HG02938 (cell line): ENCODE measurements at regions not wholly inside any gene's neighbourhood (a gene's known extent, or its start where the extent isn't known, plus 50 kb on each side); places are given as distances from the start of the nearest gene placed in this dataset.
"Not testable (repeated sequence)": the region's sequence is repeated elsewhere in the genome, so short reads cannot be mapped to it uniquely, and the experiment has no call there.

Source experiments
- ATAC-seq: cut with Tn5 transposase; IDR thresholded peaks from one replicate; pipeline ENCODE4 v1.9.1; 2021; ENCODE audit warnings: mild to moderate bottlenecking, moderate library complexity; ENCODE audit not compliant: unreplicated experiment

DNA sequence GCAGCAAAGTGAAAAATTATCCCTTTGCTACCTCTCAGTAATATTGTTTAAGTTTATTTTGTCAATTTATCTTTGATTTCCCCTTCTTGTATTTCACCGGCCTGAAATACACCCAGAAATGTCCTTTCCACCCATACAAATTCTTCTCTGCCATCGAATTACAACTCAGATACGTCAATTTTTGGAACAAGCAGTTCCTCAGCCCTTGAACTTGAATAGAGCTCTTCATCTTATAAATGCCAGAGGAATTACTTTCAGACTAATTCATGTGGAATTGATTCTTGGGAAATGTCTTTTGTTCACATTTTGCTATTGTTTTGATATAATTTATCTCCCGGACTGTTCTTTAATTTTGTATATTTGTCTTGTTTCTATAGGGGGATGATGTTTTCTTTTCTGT, 1359.3 kb upstream of the MIR17HG start:
- ATAC-seq = no peak

DNA sequence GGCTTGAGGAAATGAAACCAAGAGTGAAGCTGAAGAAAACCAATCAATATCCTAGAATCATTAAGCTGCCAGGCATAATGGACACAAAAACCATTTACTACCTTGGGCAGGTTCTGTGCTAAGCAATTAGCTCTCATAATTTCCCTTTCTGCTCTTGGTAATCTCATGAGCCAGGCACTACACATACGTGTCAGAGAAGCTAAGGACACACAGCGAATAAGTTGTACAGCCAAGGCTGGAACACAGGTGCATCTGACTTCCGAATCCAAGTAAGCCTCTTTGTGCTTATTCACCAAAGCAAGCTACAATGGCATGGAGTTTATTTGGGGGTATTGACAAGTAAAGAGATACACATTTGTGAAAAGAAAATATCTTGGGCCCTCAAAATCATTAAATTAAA, 1343.9 kb upstream of the MIR17HG start:
- ATAC-seq = no peak

DNA sequence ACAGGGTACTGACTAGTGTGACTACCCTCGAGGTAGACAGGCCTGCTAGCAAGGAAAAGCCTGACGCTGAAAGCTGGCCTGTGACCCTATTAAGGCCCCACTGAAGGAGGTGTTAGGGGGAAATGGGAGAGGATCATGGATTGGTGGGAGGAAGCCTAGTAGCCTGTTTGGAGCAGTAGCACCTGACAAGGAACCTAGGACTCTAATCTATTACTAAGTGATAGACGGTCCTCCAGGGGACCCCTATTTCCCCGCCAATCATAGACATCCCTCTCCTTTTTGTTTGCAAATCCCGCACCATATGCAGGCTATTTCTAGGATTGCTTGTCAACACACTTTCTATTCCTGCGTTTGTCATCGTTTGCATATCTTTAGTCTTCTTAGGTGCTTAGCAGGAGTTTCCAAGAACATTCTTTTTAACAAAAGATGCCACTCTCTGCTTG, 1338.8 kb upstream of the MIR17HG start:
- ATAC-seq = no peak

DNA sequence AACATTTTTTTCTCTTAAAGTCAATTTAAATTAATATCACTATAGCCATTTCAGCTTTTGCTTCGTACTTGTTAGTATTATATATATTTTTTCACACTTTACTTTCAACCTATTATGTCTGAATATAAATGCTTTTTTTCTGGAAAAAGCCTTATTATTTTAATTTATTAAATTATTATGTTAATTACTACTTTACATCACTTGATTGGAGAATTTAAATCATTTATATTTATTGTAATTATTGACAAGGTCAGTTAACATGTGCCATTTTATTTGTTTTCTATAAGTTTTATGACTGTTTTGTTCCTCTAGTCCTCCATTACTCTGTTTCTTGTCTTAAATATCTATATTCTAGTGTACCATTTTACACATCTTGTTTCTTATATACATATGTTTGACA, 1333.4 kb upstream of the MIR17HG start:
- ATAC-seq = no peak

DNA sequence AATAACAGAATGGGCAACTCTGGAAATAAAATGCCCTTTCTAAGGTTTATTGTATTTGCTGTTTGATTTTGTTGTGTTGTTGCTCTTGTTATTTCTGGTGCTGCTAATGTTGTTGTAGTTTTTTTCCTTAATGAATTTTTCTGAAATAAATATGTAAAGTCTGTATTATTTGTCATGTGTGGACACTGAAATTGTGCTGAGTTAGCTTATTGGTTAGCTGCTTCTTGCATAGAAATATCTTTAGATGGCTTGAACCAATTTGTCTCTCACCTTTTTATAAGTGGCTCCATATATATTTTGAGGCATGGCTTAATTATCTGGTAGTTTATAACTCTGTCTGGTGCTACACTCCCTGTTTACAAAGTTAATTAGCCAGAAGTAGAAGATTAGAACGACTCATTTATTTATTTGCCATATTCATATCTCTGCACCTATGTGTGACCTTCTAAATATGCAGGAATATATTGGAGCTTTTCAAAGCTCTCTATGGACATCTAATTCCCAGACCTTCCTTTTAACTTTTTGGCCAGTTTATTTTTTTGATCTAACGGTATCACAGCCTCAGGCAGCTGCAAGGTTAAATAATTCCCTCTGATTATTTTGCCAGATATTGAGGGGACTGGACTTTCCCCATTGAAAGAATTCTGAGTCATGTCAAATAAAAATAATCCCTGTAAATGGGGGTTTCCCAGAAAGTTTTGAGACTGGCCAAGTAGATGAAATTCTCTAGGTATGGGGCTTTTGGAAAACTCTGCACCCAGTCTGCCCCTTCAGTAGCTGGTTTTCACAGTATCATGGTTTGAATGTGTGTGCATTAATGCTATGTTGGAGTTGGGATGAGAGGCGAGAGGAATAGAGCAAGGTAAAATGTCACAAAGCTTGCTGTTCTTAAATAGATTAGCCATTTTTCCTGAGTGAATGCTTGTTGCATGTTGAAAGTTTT, 1331.7 kb upstream of the MIR17HG start:
- ATAC-seq = no peak

DNA sequence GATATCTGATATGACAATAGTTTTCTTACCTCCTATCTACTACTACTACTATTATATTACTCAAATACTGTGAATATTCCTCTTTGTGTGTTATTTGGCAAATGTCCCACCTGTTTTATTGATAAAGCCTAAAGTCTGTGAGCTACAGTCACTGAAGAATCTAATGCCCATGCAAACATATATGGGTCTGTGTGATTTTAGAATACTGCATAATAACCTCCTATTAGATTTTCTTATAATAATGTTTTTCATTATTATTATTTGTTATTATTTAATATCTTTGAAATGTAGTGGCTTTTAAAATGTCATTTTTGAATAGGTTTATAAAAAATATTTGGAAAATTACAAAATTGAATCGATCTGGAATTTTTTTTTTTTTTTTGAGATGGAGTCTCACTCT, 1330.8 kb upstream of the MIR17HG start:
- ATAC-seq = no peak

DNA sequence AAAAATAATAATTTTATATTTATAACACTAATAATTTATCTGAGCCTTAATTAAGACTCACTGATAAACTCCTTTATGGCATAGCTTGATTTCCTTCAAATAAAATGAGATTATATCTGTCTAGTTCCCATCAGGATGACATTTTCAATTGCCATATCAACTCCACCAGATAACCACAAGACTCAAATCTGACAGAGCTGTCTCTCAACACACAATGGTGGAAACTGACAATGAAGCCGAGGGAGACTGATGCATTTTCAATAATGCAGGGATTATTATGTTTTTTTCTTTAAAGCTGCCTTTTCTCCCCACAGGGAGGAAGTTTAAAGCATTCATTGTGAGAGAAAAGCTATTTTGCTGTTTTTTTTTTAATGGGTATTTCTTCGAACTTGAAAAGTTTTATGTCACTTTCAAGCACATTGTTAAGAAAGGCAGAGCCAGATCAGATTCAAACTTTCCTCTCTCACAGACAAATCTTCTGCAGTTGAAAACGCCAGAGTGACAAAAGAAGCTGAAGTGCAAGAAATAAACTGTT, 1326.9 kb upstream of the MIR17HG start:
- no peak for ATAC-seq

DNA sequence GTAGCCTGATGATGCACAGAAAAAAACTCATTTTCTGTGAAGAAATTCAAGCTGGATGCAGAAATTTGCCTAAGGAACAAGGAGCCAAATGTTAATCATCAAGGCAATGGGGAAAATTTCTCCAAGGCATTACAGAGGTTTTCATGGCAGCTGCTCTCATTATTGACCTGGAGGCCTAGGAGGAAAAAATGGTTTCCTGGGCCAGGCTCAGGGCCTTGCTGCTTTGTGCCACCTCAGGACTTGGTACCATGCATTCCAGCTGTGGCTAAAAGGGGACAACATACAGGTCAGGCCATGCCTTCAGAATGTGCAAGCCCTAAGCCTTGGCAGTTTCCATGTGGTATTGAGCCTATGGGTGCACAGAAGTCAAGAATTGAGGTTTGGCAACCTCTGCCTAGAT, 1320.1 kb upstream of the MIR17HG start:
- no peak for ATAC-seq

DNA sequence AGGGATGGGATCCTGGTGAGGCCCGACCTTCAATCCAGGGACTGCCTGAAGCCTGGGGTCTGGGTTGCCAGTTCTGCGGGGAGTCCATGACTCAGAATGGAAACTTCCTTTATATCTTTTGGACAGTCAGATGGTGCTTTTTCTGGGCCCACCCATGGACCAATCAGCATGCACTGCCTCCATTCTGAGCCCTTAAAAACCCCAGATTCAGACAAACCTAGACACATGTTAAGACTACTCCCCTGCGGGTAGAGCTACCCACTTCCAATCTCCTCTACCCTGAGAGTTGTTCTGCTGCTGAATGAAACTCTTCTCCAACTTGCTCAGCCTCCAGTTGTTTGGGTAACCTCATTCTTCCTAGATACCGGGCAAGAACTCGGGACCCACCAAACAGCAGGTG, 1315.2 kb upstream of the MIR17HG start:
- no peak for ATAC-seq

DNA sequence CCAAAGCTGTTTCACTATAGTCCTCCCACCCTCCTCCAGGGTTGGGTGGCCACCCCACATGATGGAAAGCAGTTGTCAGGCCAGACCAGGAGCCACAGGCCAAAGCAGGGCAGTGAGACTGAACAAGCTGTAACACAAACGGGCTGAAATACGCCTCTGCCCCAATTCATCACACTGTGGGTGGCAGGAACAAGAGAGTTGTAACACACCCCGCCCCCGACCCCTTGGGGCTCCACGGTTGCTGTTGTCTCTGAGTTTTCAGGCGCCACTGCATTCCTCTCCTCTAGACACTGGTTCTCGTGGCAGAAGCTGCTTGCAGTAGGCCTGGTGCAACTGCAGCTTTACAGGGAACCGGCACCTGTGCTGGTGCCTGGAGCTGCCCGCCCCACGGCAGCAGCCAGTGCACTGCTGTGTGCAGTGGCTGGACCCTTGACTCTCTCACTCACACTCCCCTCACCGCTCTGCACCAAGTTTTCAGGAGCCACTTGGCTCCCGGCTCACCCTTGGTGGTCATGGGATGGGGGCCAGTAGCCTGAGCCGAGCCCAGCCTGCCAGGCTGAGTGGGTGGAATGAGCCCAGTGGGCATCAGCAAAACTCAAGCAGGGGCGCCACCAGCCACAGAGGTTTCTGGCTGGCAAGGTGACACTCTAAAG, 1314.5 kb upstream of the MIR17HG start:
- ATAC-seq = no peak

DNA sequence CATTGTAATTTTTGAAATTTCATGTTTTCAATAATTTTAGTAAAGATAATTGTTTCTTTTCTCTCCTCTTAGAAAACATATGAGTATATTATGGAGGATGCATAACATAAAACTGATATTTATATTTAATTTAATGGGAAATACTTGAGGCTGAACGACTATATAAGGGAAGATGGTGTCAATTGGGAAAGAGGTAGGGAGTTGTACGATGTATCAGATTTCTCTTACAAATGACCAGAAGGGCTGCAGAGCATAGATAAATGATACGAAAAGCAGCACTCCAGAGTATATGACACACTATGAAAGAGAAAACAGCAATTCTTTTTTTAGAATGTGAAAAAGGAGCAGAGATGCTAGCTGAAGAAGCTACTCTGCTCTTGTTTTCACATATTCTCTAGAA, 1308.0 kb upstream of the MIR17HG start:
- no peak for ATAC-seq

DNA sequence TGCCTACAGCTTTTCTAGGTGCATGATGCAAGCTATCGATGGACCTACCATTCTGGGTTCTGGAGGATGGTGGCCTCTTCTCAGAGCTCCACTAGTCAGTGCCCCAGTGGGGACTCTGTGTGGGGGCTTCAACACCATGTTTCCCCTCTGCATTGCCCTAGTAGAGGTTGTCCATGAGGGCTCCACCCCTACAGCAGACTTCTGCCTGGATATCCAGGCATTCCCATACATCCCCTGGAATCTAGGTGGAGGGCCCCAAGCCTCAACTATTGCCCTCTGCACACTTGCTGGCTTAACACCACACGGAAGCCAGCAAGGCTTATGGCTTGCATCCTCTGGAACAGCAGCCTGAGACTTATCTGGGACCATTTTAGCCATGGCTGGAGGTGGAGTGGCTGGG, 1299.9 kb upstream of the MIR17HG start:
- ATAC-seq = no peak

DNA sequence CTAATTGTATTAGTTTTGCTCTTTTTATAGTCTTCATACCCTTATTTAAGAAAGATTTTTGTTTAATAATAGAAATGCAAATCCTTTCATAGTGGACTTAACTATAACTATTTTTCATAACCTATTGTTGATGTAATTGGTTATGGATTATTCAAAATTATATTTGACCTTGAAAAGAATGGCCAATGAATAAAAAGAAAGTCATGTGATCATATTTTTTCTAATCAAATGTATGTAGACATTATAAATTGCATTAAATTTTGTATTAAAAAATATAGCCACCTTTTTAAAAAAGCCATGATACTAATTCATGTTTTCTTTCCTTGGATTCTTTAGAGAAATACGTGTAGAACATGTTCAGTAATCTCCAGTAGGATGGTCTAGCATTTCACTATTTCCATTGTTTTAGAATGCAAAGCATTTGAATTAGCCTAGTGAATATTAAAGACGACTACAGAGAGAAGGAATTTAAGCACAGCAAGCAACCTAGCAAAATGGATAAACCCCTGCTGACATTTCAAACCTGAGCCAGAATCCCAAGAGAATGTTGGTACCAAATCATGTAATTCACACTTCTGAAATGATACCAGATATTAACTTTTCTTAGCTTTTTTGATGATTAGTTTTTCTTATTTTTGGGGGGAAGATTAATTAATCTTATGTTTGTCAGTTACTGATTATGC, 1297.4 kb upstream of the MIR17HG start:
- ATAC-seq = no peak

DNA sequence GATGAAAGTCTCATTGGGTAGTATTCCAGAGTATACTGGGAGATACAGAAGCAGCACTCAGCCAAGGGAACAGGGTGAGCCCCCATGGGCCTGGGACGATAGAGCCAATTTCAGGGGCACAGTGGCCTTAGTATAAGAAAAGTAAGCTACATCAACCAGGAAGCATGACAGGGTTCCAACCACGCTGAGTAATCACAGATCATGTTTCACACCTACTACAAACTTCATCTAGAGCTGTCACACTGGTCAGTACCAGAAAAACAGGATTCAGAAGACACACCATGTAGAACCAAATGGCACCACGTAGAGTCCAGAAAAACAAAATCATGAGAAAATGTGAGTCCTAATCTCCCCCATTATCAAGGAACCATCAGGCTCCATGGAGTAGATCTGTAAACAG, 1292.4 kb upstream of the MIR17HG start:
- ATAC-seq = no peak

DNA sequence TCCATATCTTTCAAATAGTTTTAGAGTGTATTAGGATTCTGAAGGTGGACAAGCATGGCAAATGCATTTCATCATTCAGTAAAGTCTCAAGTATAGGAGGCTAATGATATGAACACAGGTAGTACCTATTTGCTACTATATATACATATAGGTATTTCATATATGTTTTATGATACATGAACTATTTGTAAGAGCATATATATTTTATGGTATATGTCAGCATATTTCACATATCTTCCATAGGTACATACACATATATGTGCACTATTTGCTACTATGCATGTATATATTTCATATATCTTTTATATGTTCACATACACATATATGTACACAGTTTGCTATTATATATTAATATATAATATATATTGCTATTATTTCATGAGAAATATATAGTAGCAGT, 1291.7 kb upstream of the MIR17HG start:
- ATAC-seq = no peak

DNA sequence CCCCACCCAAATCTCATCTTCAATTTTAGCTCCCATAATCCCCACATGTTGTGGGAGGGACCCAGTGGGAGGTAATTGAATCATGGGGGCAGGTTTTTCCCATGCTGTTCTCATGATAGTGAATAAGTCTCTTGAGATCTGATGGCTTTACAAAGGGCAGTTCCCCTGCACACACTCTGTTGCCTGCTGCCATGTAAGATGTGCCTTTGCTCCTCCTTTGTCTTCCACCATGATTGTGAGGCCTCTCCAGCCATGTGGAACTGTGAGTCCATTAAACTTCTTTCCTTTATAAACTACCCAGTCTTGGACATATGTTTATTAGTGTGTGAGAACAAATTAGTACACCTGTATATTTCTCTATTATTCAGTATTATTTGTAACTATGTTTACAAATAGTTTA, 1283.3 kb upstream of the MIR17HG start:
- ATAC-seq = not testable (repeated sequence)

DNA sequence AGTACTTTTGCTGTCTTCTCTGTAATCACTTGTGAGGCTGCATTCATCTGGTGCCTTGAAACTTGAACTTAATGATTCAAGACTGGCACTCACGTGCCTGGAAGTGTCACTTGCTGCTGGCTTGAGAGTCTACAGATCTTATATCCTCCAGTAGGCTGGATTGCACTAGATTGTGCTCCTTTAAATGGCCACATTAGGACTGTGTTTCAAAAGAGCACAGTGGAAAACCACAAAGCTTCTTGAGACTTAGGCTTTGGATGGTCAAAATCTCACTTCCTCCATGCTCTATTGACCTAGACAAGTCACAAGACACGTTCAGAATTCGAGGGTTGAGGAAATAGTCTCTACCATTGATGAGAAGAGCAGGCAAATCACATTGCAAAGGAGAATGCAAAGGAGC, 1278.8 kb upstream of the MIR17HG start:
- ATAC-seq = no peak

DNA sequence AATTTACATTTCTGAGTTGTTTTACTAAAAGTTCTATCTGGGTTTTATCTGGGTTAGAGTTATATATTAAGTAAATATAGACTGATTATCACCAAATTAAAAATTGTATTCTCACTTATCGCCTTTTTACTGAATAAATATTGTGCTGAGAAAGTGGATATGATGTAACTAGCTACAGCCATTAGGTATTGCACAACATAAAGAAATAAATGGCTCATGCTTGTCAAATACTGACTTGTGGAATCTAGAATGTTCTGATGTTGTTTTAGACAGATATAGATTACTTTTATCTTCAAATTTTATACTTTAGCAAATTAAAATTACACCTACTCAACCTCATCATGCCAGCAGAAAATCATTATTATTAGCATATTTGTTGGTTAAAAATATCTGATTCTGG, 1277.1 kb upstream of the MIR17HG start:
- no peak for ATAC-seq

DNA sequence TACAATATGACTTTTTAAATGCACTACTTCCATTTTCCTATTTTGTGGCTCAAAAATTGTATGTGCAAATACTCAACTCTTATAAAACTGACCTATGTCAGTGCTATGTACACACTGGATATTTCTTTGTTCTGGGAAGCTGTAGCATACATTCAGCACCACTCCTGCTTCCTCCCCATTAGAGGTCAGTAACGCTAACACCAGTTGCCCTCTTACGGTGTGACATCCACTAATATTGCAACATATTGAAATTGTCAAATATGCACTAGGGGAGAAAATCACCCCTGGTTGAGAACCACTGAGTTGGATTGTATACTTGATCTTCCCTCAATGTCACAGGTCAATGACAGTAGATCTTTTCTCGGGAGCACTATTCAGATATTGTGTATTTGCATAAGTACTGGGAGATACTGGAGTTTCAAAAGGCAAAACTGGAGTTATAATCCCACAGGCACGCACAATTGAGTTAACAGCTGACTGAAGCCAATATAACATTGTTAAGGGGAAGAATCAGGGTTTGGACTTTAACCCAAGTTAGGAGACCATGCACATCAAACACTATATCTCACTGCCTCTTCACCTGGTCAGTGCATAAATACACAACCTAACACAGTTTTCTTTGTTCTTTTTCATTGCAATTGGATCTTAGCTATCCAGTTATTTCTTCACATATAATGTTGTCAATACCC, 1276.5 kb upstream of the MIR17HG start:
- no peak for ATAC-seq

DNA sequence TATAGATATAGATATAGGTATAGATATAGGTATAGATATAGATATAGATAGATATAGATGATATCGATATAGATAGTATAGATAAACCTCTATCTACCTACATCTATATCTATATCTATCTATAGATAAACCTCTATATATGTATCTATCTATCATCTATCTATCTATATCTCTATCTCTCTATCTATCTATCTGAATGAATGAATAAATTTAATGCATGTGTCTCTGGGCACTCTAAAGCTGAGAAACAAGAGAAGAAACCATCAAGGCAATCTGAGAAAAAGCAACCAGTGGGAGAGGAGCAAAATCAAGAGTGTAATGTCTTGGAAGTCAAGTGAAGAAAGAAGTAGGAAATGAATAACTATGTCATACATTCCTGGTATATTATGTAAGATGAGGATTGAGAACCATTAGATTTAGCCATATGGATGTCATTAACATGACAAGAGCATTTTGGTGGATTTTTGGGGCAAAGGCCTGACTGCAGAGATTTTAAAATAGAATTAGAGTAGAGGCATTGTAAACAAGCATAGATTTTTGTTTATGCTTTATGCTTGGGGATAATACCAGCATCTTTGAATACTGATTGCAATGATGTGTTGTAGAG, 1262.7 kb upstream of the MIR17HG start:
- ATAC-seq = no peak

DNA sequence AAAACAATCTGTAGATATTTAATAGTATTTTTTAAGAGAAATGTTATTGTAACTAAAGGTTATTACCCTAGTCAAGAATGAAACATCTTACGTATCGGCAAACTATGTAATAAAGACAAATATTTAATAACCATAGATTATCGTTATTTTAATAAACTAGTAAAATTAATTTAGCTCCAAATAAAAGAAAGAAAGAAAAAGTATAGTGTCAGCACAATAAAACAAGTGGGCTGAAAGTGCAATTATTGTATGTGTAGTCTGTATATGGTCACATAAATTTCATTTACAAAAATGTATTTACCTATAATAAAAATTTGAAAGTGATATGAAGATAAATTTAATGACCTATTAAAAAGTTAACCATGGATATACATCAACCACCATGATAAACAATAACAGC, 1258.4 kb upstream of the MIR17HG start:
- no peak for ATAC-seq
